ENCODE measurements at regions not wholly inside any gene's neighbourhood (a gene's known extent, or its start where the extent isn't known, plus 50 kb on each side); places are given as distances from the start of the nearest gene placed in this dataset.

- Mint-ChIP-seq H3K36me3 (ENCODE audit: low read depth) (no peaks in the 10 kb centered on the region), H3K4me3 (no peak overlapping the region), H3K9me3 (peaks cover 5% of the 10 kb centered on the region), H3K27me3 (peaks cover 2% of the 10 kb centered on the region), H3K27ac (no peak overlapping the region), H3K4me1 (no peaks in the 10 kb centered on the region)
- ChIA-PET CTCF (no interaction called here), POLR2A (no interaction called here)
- intact Hi-C loops (cut with micrococcal nuclease), result no loop called here
- DNase-seq (no peak), ATAC-seq (ENCODE audit: low read depth) (no peak)
- TF ChIP-seq CTCF (IDR thresholded peaks at IDR 0.05), result no peak
Measured at GRCh38 chr7:19610194-19610943, 98.5 kb downstream of the POLR1F start.

- no peak for DNase-seq
- ChIA-PET CTCF (no interaction called here), POLR2A (no interaction called here)
- no peak for TF ChIP-seq CTCF (IDR thresholded peaks at IDR 0.05)
- Mint-ChIP-seq H3K4me3 (no peak overlapping the region), H3K36me3 (ENCODE audit: low read depth) (no peaks in the 10 kb centered on the region), H3K9me3 (peaks cover 3% of the 10 kb centered on the region), H3K27ac (no peak overlapping the region), H3K27me3 (no peaks in the 10 kb centered on the region), H3K4me1 (no peaks in the 10 kb centered on the region)
- no peak for ATAC-seq (ENCODE audit: low read depth)
- intact Hi-C loops (cut with micrococcal nuclease), result no loop called here
Measured at GRCh38 chr7:19589446-19589845, 119.4 kb downstream of the POLR1F start.

DNA sequence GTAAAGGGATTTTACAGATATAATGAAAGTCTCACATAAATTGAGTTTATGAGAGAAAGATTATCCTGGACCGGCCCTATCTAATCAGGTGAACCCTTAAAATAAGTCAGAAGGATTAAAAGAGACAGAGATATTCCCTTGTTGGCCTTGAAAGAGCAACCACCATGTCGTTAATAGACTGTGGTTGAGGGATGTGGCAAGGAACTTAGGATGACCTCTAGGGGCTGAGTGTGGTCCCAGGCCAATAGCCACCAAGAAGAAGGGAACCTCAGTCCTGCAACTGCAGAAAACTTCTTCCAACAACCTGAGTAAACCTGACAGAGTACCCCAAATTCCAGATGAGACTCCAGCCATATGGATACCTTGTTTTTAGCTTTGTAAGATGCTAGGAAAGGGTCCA is 121.5 kb downstream of the POLR1F start:
- Mint-ChIP-seq H3K27me3 (no peaks in the 10 kb centered on the region), H3K36me3 (ENCODE audit: low read depth) (no peaks in the 10 kb centered on the region), H3K9me3 (no peaks in the 10 kb centered on the region), H3K27ac (no peak overlapping the region), H3K4me3 (no peak overlapping the region), H3K4me1 (no peaks in the 10 kb centered on the region)
- DNase-seq (no peak), ATAC-seq (ENCODE audit: low read depth) (no peak)
- TF ChIP-seq CTCF (IDR thresholded peaks at IDR 0.05), result no peak
- ChIA-PET CTCF (no interaction called here), POLR2A (no interaction called here)
- intact Hi-C loops (cut with micrococcal nuclease), result no loop called here

DNA sequence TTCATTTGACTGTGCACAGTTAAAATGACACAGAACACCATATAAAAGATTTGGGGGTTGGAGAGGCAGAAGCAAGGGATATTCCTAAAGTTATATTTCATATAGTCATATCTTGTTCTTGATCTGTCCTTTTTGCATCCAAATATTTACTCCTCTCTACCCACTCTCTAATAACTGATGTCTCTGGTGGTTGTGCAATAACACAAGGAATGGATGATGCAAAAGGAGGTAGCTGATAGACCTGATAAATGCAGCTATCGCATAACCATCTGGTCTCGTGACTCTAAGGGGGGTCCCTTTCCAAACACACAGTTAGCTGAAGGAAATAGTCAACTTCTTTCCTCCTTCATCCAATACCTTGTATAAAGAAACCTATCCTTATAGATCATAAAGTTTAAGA is 123.1 kb downstream of the POLR1F start:
- Mint-ChIP-seq H3K27ac (no peak overlapping the region), H3K4me1 (no peaks in the 10 kb centered on the region), H3K36me3 (ENCODE audit: low read depth) (no peaks in the 10 kb centered on the region), H3K9me3 (no peaks in the 10 kb centered on the region), H3K27me3 (no peaks in the 10 kb centered on the region), H3K4me3 (no peak overlapping the region)
- POLR2A ChIA-PET, result no interaction called here
- no peak for DNase-seq
- no peak for ATAC-seq (ENCODE audit: low read depth)
- intact Hi-C loops (cut with micrococcal nuclease), result no loop called here
- no peak for TF ChIP-seq CTCF (IDR thresholded peaks at IDR 0.05)
- CTCF ChIA-PET, result no interaction called here

DNA sequence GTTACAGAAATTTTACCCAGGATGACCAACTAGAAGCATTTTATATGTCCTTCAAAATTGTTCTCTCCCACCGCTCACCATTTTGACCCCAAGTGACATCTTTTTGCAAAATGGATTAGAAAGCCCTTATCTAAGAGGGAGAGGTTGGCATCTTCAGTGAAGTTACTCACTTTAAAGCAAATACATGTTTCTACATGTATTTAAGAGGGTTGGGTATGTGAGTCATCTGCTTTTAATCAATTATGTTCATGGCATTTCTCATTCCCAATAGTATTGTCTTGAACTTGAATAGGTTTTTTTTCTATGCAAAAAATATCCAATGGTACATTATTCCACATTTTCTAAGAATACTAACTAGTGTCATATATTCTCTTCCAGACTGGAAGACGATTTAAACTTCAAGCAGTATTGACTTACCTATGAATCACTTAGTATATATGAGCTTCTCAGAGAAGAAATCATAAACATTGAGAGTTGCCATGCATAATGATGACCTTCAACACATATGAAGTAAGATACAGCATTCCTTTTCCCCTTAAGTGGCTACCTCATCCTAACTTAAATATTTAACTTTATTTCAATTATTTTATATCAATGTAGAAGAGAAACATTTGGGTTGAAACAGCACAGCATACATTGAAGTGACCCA is 132.8 kb downstream of the POLR1F start:
- Mint-ChIP-seq H3K36me3 (ENCODE audit: low read depth) (no peaks in the 10 kb centered on the region), H3K4me1 (no peaks in the 10 kb centered on the region), H3K9me3 (no peaks in the 10 kb centered on the region), H3K4me3 (no peak overlapping the region), H3K27me3 (no peaks in the 10 kb centered on the region), H3K27ac (no peak overlapping the region)
- no peak for TF ChIP-seq CTCF (IDR thresholded peaks at IDR 0.05)
- intact Hi-C loops (cut with micrococcal nuclease), result no loop called here
- ChIA-PET POLR2A (no interaction called here), CTCF (no interaction called here)
- ATAC-seq (ENCODE audit: low read depth) (no peak), DNase-seq (no peak)

All from activated B cell treated with CpG ODN at 0.5 μM for 24 hours (primary cell).